GM19099 (cell line): ENCODE measurements at regions not wholly inside any gene's neighbourhood (a gene's known extent, or its start where the extent isn't known, plus 50 kb on each side); places are given as distances from the start of the nearest gene placed in this dataset.

ENCODE experiments used
- POLR2A ChIP-seq: IDR thresholded peaks from 3 replicates; pipeline ENCODE4 v1.6.1; 2011; ENCODE audit warnings: low read depth; ENCODE audit not compliant: insufficient read length; ENCODE audit errors: extremely low read depth

DNA sequence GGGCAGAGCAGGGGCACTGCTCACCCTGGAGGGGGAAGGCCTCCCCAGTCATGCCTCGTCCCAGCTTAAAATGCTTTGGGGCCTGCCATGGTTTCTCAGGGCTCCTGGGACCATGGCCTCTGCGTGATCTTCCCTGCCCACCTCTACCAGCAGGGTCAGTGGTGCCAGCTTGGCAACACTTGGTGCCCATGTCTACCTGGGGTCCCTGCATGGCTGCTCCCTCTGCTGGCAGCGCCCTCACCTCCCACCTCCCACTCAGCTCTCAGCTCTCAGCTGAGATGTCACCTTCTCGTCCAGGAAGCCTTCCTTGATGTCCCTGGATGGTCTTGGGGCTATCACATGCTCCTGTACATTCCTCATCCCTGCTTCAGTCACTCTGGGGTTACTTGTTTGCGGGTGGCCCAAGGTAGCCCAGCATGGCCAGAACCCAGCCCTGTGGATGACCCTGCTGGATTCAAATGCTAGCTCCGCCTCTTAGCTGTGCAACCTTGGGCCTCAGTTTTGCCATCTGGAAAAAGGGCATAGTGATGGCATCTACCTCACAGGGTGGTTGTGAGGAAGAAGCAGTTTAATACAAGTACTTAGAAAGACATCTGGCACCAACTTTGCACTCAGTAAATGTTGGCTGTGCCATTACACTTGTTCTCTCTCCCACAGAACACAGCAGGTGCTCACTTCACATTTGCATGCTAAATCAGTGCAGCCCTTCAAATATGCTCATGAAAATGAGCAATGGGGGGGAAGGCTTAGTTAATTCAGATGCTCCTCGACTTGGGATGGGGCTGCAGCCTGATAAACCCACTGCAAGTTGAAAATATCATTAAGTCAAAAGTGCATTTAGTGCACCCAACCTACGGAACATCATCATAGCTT, 53.5 kb upstream of the PTPN1 start:
- no peak for TF ChIP-seq POLR2A

- TF ChIP-seq POLR2A, result no peak
Observed at GRCh38 chr20:50459124-50459918, 50.9 kb upstream of the PTPN1 start.

DNA sequence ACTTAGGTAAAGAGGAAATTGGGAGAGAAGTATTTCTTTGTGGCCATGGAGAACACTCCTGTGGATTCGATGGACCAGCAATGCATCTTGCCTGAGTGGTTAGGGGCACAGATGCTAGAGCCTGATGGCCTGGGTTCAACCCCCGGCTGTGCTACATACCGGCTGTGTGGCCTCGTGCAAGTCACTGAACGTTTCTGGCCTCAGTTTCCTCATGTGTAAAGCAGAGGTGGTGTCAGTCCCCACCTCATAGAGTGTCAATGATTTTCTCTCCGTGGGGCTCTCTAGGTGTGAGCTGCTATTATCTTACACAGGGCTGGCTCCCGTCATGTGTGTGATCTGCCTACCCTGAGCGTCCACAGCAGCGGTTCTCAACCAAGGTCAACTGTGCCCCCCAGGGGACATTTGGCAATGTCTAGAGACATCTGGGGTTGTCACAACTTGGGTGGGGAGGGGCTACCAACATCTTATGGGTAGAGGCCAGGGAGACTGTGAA, 50.0 kb upstream of the PTPN1 start:
- no peak for TF ChIP-seq POLR2A
